Astrocyte of the spinal cord (primary cell): ENCODE measurements at regions not wholly inside any gene's neighbourhood (a gene's known extent, or its start where the extent isn't known, plus 50 kb on each side); places are given as distances from the start of the nearest gene placed in this dataset.

Experiments used
- DNase-seq: peaks from one replicate; pipeline ENCODE4 v3.0.0; 2011; ENCODE audit warnings: low read depth, low spot score
- H3K4me3 ChIP-seq: 2 replicates; pipeline ENCODE4 v1.5.1; 2011; ENCODE audit warnings: low read depth, mild to moderate bottlenecking, low read length, moderate library complexity
- CTCF ChIP-seq: IDR thresholded peaks from 2 replicates; pipeline ENCODE4 v1.5.1; 2012; ENCODE audit warnings: low read depth, mild to moderate bottlenecking, low read length, inconsistent platforms
- in situ Hi-C: cut with HindIII; loops from 2 replicates; pipeline ENCODE4 v1.10.0; 2017; ENCODE audit warnings: low sequenced_read_pairs

DNA sequence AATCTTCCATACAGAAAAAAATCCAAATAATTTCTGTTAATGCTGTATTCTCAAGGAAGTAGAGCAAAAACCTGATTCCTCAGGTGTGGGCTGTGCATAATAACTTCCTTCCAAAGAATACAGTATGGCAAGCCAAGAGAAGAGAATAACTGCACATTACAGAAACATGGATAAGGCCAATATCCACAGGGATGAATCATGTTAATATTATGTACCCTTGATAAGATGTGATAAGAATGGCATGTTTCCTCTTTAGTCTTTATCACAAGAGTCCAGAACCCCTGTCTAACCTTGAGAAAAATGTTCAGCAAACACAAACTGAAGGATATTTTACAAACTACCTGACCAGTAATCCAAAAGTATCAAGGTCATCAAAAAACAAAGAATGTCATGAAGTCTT lies 795.8 kb downstream of the SEMA5A start:
- TF ChIP-seq CTCF: no peak
- no peak overlapping the region for H3K4me3 ChIP-seq
- no peak for DNase-seq
- in situ Hi-C loops: no loop called here

DNA sequence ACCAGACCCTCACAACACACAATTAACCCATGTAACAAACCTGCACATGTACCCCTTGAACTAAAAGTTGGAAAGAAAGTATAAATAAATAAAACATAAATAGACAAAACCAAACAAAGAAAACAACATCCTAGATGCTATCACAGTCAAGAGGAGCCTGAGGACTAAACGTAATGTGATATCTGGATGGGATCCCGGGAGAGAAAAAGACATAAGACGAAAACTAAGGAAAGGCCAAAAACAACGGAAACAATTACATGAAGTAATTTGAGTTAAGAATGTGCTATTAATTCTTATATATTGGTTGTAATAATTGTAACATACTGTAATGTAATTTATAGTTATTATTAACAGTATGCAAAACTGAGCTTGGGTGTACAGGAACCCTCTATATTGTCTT lies 793.9 kb downstream of the SEMA5A start:
- no peak for DNase-seq
- in situ Hi-C loops: no loop called here
- no peak overlapping the region for H3K4me3 ChIP-seq
- TF ChIP-seq CTCF: no peak

- TF ChIP-seq CTCF: no peak
- H3K4me3 ChIP-seq: no peak overlapping the region
- in situ Hi-C loops: no loop called here
- no peak for DNase-seq
These were observed 793.3 kb downstream of the SEMA5A start for GRCh38 chr5:8752595-8752994.

- TF ChIP-seq CTCF: peak; percentile 61
- peak; percentile 73 for DNase-seq
- in situ Hi-C loops: no loop called here
- no peak overlapping the region for H3K4me3 ChIP-seq
These were observed 789.3 kb downstream of the SEMA5A start for GRCh38 chr5:8756498-8757084.

GRCh38 chr5:8765886-8766285 lies 780.0 kb downstream of the SEMA5A start:
- DNase-seq: no peak
- H3K4me3 ChIP-seq: no peak overlapping the region
- TF ChIP-seq CTCF: no peak
- in situ Hi-C loops: no loop called here

GRCh38 chr5:8766448-8766847 lies 779.4 kb downstream of the SEMA5A start:
- DNase-seq: no peak
- in situ Hi-C loops: no loop called here
- no peak overlapping the region for H3K4me3 ChIP-seq
- TF ChIP-seq CTCF: no peak

DNA sequence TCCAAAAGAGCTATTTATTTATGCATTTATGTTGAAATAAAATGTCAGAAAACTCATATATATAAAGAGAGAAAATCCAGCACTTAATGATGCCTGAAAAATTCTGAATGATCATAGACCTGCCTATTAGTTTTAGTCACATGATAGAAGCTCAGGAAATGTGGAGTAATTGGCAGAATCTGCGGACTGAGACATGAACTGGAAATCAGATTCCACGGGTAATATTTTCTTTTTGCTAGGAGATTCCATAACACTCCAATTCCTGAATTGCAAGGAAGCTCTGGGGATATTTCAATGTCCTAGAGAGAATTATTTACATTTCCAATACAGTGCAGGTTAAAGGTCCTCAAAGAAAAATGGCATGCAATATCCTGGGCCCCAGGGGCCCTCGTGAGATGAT lies 778.8 kb downstream of the SEMA5A start:
- TF ChIP-seq CTCF: no peak
- DNase-seq: no peak
- in situ Hi-C loops: no loop called here
- no peak overlapping the region for H3K4me3 ChIP-seq
